ENCODE measurements at regions not wholly inside any gene's neighbourhood (a gene's known extent, or its start where the extent isn't known, plus 50 kb on each side); places are given as distances from the start of the nearest gene placed in this dataset.

GRCh38 chr7:132680590-132680989 is 104.3 kb upstream of the PLXNA4 start:
- no peak for TF ChIP-seq EHMT2 (IDR thresholded peaks at IDR 0.05; ENCODE audit: low read depth)
- TF ChIP-seq, protein P1, sequence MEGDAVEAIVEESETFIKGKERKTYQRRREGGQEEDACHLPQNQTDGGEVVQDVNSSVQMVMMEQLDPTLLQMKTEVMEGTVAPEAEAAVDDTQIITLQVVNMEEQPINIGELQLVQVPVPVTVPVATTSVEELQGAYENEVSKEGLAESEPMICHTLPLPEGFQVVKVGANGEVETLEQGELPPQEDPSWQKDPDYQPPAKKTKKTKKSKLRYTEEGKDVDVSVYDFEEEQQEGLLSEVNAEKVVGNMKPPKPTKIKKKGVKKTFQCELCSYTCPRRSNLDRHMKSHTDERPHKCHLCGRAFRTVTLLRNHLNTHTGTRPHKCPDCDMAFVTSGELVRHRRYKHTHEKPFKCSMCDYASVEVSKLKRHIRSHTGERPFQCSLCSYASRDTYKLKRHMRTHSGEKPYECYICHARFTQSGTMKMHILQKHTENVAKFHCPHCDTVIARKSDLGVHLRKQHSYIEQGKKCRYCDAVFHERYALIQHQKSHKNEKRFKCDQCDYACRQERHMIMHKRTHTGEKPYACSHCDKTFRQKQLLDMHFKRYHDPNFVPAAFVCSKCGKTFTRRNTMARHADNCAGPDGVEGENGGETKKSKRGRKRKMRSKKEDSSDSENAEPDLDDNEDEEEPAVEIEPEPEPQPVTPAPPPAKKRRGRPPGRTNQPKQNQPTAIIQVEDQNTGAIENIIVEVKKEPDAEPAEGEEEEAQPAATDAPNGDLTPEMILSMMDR (IDR thresholded peaks at IDR 0.05): no peak

Data from A549 (cell line).